OCI-LY1 (cell line): ENCODE measurements at regions not wholly inside any gene's neighbourhood (a gene's known extent, or its start where the extent isn't known, plus 50 kb on each side); places are given as distances from the start of the nearest gene placed in this dataset.

Source experiments
- CTCF ChIP-seq: fragments of 200-600 bp; sonication (generic), shearing (Covaris generic); IDR thresholded peaks from 2 replicates; pipeline ENCODE4 v1.5.1; 2017; ENCODE audit warnings: mild to moderate bottlenecking, antibody characterized with exemption, low read length, moderate library complexity, mixed read lengths
- EZH2 ChIP-seq: fragments of 200-600 bp; sonication (generic), shearing (Covaris generic); IDR thresholded peaks from 2 replicates; pipeline ENCODE4 v1.8.0; 2017; ENCODE audit warnings: borderline replicate concordance, mixed run types, mild to moderate bottlenecking, antibody characterized with exemption, low read length, moderate library complexity, mixed read lengths

- TF ChIP-seq EZH2 (no peak), CTCF (no peak)
Measured at GRCh38 chr15:77819851-77820728, 187.4 kb upstream of the LINGO1 start.
